Activated naive CD4-positive, alpha-beta T cell treated with anti-CD3 and anti-CD28 coated beads for 36 hours (primary cell): ENCODE measurements at regions not wholly inside any gene's neighbourhood (a gene's known extent, or its start where the extent isn't known, plus 50 kb on each side); places are given as distances from the start of the nearest gene placed in this dataset.
"Not testable (repeated sequence)": the region's sequence is repeated elsewhere in the genome, so short reads cannot be mapped to it uniquely, and the experiment has no call there.

Source experiments
- CTCF ChIA-PET: fragments of 350-600 bp; sonication (Branson Sonifier 250); formaldehyde crosslinking; loops from one replicate; lab custom pipeline; 2021; ENCODE audit warnings: antibody characterized with exemption; lab: Charles Lee
- DNase-seq: peaks from one replicate; pipeline ENCODE4 v3.0.0-alpha.2; 2020
- H3K27ac Mint-ChIP-seq: one replicate; pipeline ENCODE4 v1.8.0; 2021; ENCODE audit warnings: mild to moderate bottlenecking, mixed read lengths
- H3K27me3 Mint-ChIP-seq: one replicate; pipeline ENCODE4 v1.8.0; 2021; ENCODE audit warnings: low read depth, mixed read lengths
- H3K36me3 Mint-ChIP-seq: one replicate; pipeline ENCODE4 v1.8.0; 2021; ENCODE audit warnings: low read depth, mixed read lengths
- H3K4me1 Mint-ChIP-seq: one replicate; pipeline ENCODE4 v1.8.0; 2021; ENCODE audit warnings: low read depth, mixed read lengths
- H3K4me3 Mint-ChIP-seq: one replicate; pipeline ENCODE4 v1.8.0; 2021; ENCODE audit warnings: mild to moderate bottlenecking, moderate library complexity, mixed read lengths
- H3K9me3 Mint-ChIP-seq: one replicate; pipeline ENCODE4 v1.8.0; 2021; ENCODE audit warnings: mixed read lengths
- intact Hi-C: fragments of 100-400 bp; cut with micrococcal nuclease; formaldehyde crosslinking; loops from one replicate; pipeline ENCODE4 v1.15.1; 2023

DNA sequence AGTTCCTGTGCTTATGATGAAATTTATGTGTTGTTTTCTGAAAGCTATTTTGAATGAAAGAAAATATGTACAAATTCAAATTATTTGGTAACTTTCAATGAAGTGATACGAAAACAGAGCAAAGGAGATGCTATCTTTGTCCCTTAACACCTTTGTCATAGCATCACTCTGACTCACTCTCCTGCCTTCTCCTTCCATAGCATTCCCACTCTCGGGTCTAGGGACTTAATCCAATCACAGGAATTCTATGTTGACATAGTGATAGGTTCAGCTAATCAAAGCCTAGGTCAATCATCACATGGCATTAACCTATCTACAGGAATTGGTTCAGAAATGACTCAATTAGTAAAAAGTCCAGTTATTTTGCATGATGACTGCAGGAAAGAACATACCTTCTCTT lies 464.7 kb upstream of the RORB start:
- no peak overlapping the region for H3K27ac Mint-ChIP-seq
- no peaks in the 10 kb centered on the region for H3K4me1 Mint-ChIP-seq
- intact Hi-C loops, result no loop called here
- H3K9me3 Mint-ChIP-seq, result no peaks in the 10 kb centered on the region
- H3K36me3 Mint-ChIP-seq, result no peaks in the 10 kb centered on the region
- no peak overlapping the region for H3K4me3 Mint-ChIP-seq
- no peaks in the 10 kb centered on the region for H3K27me3 Mint-ChIP-seq
- CTCF ChIA-PET, result no interaction called here
- DNase-seq, result no peak

DNA sequence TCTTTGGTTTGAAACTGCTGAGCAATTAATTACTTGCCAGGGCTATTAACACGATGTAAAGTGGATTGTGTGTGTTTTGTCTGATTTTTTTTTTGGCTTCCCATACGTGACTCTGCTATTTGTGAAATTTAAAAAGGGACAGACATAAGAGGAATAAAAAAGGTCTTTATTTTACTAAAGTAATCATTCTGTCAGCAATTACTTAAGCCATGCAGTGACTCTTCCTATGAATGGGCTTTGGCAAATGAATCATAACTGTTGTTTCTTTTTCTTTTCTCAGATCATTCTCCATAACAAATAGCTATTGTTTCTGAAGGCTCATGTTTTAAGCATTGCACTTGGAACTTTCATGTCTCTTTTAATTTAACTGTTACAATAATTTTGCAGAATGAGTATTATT lies 461.3 kb upstream of the RORB start:
- no peak overlapping the region for H3K4me3 Mint-ChIP-seq
- H3K4me1 Mint-ChIP-seq, result no peaks in the 10 kb centered on the region
- DNase-seq, result no peak
- CTCF ChIA-PET, result no interaction called here
- H3K27ac Mint-ChIP-seq, result no peak overlapping the region
- H3K27me3 Mint-ChIP-seq, result no peaks in the 10 kb centered on the region
- intact Hi-C loops, result no loop called here
- H3K9me3 Mint-ChIP-seq, result no peaks in the 10 kb centered on the region
- H3K36me3 Mint-ChIP-seq, result no peaks in the 10 kb centered on the region

DNA sequence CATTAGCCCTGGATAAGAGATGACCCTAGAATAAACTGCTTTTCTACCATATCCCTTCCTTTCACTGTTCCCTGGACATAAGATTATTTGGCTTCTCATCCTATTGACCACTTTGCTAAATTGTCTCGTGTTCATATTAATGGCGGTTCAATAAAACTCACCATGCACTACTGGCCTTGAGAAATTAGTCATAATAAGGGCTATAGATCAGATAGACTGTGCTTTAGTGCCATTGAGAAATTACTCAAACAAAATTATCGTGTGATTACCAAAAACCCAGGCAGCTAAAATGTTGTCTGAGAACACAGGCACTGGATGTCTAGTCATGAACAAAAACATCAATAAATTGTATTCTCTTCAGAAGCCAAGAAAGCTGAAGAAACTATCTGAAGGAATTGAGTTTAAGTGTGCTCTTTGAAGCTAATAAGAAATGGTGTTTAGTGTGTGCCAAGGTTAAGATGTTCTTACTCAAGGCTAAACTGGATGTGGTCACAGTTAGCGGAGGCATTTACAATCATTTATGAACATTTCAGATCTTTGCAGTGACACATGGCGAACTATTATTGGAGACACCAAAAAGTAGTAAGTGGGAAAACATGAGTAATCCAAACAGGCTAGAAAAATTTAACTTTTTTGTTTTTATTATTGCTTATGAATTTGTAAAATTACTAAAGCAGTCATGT lies 460.4 kb upstream of the RORB start:
- Mint-ChIP-seq H3K27me3 (no peaks in the 10 kb centered on the region), H3K4me1 (no peaks in the 10 kb centered on the region), H3K36me3 (no peaks in the 10 kb centered on the region), H3K9me3 (no peaks in the 10 kb centered on the region), H3K27ac (no peak overlapping the region), H3K4me3 (no peak overlapping the region)
- DNase-seq, result no peak
- intact Hi-C loops, result no loop called here
- CTCF ChIA-PET, result no interaction called here

DNA sequence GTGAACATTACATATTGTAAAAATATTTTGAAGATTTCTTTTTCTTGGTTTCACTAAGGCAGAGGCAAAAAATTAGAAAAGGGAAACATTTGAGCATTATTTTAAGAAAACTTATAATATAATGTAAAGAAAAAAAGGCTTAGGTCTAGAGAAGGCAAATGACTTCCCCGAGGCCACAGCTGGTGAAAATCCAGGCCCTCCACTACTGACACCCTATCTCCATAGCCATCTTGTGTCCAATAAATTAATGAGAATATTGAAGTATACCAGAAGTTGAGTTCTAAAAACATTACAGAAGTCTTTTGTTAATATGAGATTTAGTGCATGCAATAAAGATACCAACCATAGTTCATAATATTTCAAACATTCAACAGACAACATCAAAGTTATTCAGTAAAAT lies 459.9 kb upstream of the RORB start:
- no peaks in the 10 kb centered on the region for H3K36me3 Mint-ChIP-seq
- H3K4me1 Mint-ChIP-seq, result no peaks in the 10 kb centered on the region
- DNase-seq, result no peak
- H3K27ac Mint-ChIP-seq, result no peak overlapping the region
- CTCF ChIA-PET, result no interaction called here
- H3K9me3 Mint-ChIP-seq, result no peaks in the 10 kb centered on the region
- intact Hi-C loops, result no loop called here
- no peak overlapping the region for H3K4me3 Mint-ChIP-seq
- no peaks in the 10 kb centered on the region for H3K27me3 Mint-ChIP-seq

DNA sequence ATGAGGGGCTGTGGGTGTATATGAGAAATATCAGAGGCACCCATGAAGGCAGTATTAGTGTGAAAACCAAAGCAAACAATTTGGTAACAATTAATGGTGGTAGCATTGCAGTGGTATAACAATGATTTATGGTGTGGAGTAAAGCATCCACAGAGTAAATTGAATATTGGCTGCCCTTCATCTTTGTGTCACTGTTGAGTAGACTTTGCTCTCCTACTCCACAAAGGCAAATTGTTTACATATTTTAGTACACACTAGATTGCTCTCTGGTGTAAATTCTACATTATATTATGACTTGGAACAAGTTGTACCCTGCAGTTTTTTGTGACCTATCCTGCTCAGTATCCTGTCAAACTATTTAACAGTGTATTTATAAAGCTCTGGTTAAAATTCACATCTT lies 455.5 kb upstream of the RORB start:
- CTCF ChIA-PET, result no interaction called here
- no peaks in the 10 kb centered on the region for H3K27me3 Mint-ChIP-seq
- intact Hi-C loops, result no loop called here
- DNase-seq, result no peak
- H3K4me1 Mint-ChIP-seq, result no peaks in the 10 kb centered on the region
- H3K27ac Mint-ChIP-seq, result no peak overlapping the region
- H3K36me3 Mint-ChIP-seq, result no peaks in the 10 kb centered on the region
- H3K9me3 Mint-ChIP-seq, result peaks cover 4% of the 10 kb centered on the region
- H3K4me3 Mint-ChIP-seq, result no peak overlapping the region

DNA sequence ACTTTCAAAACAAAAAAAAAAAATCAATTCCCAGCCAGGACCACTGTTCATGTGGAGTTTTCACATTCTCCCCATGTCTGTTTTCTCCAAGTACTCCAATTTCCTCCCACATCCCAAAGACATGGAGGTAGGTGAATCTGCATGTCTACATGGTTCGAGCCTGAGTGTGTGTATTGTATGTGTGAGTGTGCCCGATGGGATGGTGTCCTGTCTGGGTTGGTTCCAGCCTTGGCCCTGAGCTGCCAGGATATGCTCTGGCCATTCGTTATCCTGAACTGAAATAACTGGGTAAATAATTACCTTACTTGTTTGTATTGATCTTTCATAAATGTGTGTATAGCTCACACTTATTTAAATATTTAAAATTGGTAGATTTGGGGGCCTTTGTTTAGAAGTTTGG lies 452.3 kb upstream of the RORB start:
- Mint-ChIP-seq H3K4me3 (no peak overlapping the region), H3K4me1 (no peaks in the 10 kb centered on the region), H3K27me3 (no peaks in the 10 kb centered on the region), H3K36me3 (no peaks in the 10 kb centered on the region), H3K9me3 (peaks cover 4% of the 10 kb centered on the region), H3K27ac (no peak overlapping the region)
- CTCF ChIA-PET, result interaction anchor here (0.6 kb wide), 1 partner anchor 1816 kb away, joined by 4 read pairs; no protein-coding TSS in a partner anchor
- DNase-seq, result no peak
- intact Hi-C loops, result no loop called here

DNA sequence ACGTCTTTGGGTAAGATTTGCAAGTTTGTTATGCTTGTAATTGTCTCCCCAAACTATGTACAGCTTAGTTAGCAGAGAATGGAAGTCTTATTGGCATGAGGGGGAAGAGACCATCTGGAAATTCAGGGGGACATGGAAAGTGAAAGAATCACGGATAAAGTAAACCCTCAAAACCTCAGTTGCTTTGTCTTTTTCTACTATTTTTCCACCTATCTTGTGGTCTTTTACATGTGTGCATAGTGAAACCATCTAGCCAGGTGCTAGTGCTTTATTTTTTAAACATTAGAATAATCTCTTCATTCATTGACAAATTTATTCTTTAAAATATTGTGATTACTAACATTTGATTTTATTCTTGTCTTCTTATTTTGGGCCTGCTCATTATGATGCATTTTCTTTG lies 441.1 kb upstream of the RORB start:
- H3K36me3 Mint-ChIP-seq, result no peaks in the 10 kb centered on the region
- no peaks in the 10 kb centered on the region for H3K4me1 Mint-ChIP-seq
- H3K9me3 Mint-ChIP-seq, result peaks cover 3% of the 10 kb centered on the region
- H3K27ac Mint-ChIP-seq, result no peak overlapping the region
- CTCF ChIA-PET, result no interaction called here
- no peak for DNase-seq
- no peaks in the 10 kb centered on the region for H3K27me3 Mint-ChIP-seq
- H3K4me3 Mint-ChIP-seq, result no peak overlapping the region
- intact Hi-C loops, result no loop called here

DNA sequence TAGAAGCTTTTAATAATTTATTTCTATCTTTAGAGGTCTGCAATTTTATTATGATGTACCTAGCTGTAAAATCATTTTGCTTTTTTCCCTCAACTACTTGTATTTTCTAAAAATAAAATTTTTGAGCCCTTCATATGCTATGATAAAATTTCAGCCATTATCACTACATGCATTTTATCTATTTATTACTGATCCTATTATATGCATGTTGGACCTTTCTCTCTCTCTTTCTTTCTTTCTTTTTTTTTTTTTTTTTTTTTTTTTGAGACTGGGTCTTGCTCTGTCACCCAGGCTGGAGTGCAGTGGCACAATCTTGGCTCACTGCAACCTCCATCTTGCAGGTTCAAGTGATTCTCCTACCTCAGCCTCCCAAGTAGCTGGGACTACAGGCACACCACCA lies 440.1 kb upstream of the RORB start:
- DNase-seq, H3K4me3 Mint-ChIP-seq, H3K36me3 Mint-ChIP-seq, H3K4me1 Mint-ChIP-seq, intact Hi-C loops, H3K27ac Mint-ChIP-seq, H3K27me3 Mint-ChIP-seq, H3K9me3 Mint-ChIP-seq, CTCF ChIA-PET: not testable (repeated sequence)

DNA sequence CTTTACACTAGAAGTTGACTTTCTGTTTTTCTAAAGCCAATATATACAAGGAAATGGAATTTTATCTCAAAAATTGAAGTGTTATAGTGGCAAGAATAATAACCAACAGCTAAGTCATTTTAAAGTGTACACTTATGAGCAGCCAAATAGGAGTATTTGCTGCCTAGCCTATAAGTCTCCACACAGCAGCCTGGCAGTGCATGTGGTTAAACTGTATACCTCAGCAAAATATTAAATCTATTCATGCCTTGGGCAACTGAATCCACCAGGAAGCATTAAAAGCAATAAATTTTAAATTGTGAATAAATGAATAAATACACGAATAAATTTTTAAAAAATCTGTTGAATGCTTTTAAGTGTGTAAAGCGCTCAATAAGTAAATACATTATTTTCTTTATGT lies 432.4 kb upstream of the RORB start:
- Mint-ChIP-seq H3K9me3 (no peaks in the 10 kb centered on the region), H3K4me1 (no peaks in the 10 kb centered on the region)
- CTCF ChIA-PET, result no interaction called here

DNA sequence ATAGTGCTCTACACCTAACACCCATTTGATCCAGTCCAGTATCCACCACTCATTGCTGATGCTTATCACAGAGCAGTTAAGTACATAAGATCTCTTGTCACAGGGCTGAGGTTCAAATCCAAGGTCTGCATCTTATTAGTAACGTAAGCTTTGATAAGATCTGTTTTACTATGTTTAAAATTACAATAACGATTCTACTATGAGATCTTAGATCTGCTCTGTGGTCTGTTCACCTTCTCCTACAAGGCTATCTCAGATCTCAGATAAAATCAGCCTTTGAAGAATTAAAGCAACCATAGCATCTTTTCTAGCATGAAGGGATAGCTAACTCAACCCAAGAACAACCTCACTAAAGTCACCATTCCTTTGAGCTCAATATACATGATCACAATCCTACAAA lies 431.0 kb upstream of the RORB start:
- H3K4me1 Mint-ChIP-seq, result no peaks in the 10 kb centered on the region
- H3K4me3 Mint-ChIP-seq, result no peak overlapping the region
- DNase-seq, result no peak
- no peaks in the 10 kb centered on the region for H3K27me3 Mint-ChIP-seq
- no peak overlapping the region for H3K27ac Mint-ChIP-seq
- no peaks in the 10 kb centered on the region for H3K9me3 Mint-ChIP-seq
- intact Hi-C loops, result no loop called here
- CTCF ChIA-PET, result no interaction called here
- H3K36me3 Mint-ChIP-seq, result no peaks in the 10 kb centered on the region

More for the DNA sequence above, 432.4 kb upstream of the RORB start:
- intact Hi-C loops, result no loop called here
- no peaks in the 10 kb centered on the region for H3K27me3 Mint-ChIP-seq
- no peak overlapping the region for H3K4me3 Mint-ChIP-seq
- no peak overlapping the region for H3K27ac Mint-ChIP-seq
- DNase-seq, result no peak
- no peaks in the 10 kb centered on the region for H3K36me3 Mint-ChIP-seq

DNA sequence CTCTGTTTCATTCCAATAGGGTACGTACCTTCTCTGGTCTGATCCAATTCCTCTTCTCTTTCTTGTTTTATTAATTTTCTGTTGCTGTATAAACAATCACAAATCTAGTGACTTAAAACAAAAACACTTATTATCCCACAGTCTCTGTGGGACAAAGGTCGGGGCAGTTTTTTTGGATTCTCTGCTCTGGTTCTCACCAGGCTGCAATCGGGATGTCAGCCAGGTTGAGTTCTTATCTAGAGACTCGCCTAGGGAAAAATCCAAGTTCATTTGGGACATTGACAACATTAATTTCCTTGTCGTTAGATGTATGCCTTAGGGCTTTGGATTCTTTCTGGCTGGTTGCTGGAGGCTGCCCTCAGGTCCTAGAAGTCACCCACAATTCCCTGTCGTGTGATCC lies 430.5 kb upstream of the RORB start:
- Mint-ChIP-seq H3K4me3 (no peak overlapping the region), H3K9me3 (peaks cover 1% of the 10 kb centered on the region), H3K27ac (no peak overlapping the region), H3K4me1 (no peaks in the 10 kb centered on the region), H3K36me3 (no peaks in the 10 kb centered on the region), H3K27me3 (no peaks in the 10 kb centered on the region)
- DNase-seq, result no peak
- CTCF ChIA-PET, result no interaction called here
- intact Hi-C loops, result no loop called here

DNA sequence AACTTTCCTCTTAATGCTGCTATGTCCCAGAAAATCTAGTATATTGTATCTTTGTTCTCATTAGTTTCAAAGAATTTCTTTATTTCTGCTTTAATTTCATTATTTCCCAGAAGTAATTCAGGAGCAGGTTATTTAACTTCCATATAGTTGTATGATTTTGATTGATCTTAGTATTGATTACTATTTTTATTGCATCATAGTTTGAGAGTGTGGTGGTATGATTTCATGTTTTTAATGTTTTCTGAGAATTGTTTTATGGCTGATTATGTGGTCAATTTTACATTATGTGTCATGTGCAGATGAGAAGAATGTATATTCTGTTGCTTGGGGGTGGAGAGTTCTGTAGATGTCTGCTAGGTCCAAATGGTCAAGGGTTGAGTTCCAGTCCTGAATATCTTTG lies 425.6 kb upstream of the RORB start:
- H3K27me3 Mint-ChIP-seq, result no peaks in the 10 kb centered on the region
- no peaks in the 10 kb centered on the region for H3K4me1 Mint-ChIP-seq

DNA sequence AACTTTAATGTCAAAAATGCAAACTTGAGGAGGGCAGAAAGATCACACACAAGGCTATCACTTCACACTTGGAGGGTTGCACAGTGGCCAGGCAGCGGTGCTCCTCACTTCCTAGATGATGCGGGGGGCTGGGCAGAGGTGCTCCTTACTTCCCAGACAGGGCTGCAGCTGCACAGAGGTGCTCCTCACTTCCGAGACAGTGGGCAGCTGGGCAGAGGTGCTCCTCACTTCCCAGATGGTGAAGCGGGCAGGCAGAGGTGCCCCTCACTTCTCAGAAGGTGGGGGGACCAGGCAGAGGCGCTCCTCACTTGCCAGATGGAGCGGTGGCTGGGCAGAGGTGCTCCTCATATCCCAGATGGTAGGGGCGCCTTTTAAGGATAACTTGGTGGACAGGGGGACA lies 423.2 kb upstream of the RORB start:
- intact Hi-C loops, result no loop called here
- Mint-ChIP-seq H3K9me3 (peaks cover 11% of the 10 kb centered on the region), H3K4me3 (no peak overlapping the region), H3K27ac (no peak overlapping the region), H3K36me3 (no peaks in the 10 kb centered on the region), H3K4me1 (no peaks in the 10 kb centered on the region), H3K27me3 (no peaks in the 10 kb centered on the region)
- CTCF ChIA-PET, result no interaction called here
- DNase-seq, result no peak

More for the DNA sequence above, 425.6 kb upstream of the RORB start:
- Mint-ChIP-seq H3K4me3 (no peak overlapping the region), H3K36me3 (no peaks in the 10 kb centered on the region), H3K27ac (no peak overlapping the region), H3K9me3 (peaks cover 4% of the 10 kb centered on the region)
- CTCF ChIA-PET, result no interaction called here
- intact Hi-C loops, result no loop called here
- DNase-seq, result no peak
